ENCODE measurements at regions not wholly inside any gene's neighbourhood (a gene's known extent, or its start where the extent isn't known, plus 50 kb on each side); places are given as distances from the start of the nearest gene placed in this dataset.
A peak's percentile ranks its signal among the peaks of the same experiment; 100 is the strongest.

GRCh38 chr3:13266005-13266404 lies 154.1 kb downstream of the NUP210 start:
- DNase-seq (ENCODE audit: insufficient read length, low spot score) (no peak), FAIRE-seq (no peak)

GRCh38 chr3:13265507-13265906 lies 154.6 kb downstream of the NUP210 start:
- DNase-seq (ENCODE audit: insufficient read length, low spot score) (no peak), FAIRE-seq (no peak)

GRCh38 chr3:13265016-13265415 lies 155.1 kb downstream of the NUP210 start:
- no peak for DNase-seq (ENCODE audit: insufficient read length, low spot score)
- peak; percentile 33 for FAIRE-seq

GRCh38 chr3:13264468-13264795 lies 155.7 kb downstream of the NUP210 start:
- FAIRE-seq, result no peak
- DNase-seq (ENCODE audit: insufficient read length, low spot score), result no peak

GRCh38 chr3:13263770-13264467 lies 156.2 kb downstream of the NUP210 start:
- FAIRE-seq (no peak), DNase-seq (ENCODE audit: insufficient read length, low spot score) (no peak)

- DNase-seq (ENCODE audit: insufficient read length, low spot score), result no peak
- FAIRE-seq, result peak; percentile 59
These were observed 157.5 kb downstream of the NUP210 start for GRCh38 chr3:13262493-13263211.

GRCh38 chr3:13261892-13262291 lies 158.2 kb downstream of the NUP210 start:
- DNase-seq (ENCODE audit: insufficient read length, low spot score) (no peak), FAIRE-seq (no peak)

- FAIRE-seq, result no peak
These were observed 158.9 kb downstream of the NUP210 start for GRCh38 chr3:13261104-13261830.

GRCh38 chr3:13260259-13261103 lies 159.6 kb downstream of the NUP210 start:
- DNase-seq (ENCODE audit: insufficient read length, low spot score), result no peak
- no peak for FAIRE-seq

More at GRCh38 chr3:13261104-13261830, 158.9 kb downstream of the NUP210 start:
- no peak for DNase-seq (ENCODE audit: insufficient read length, low spot score)

- no peak for FAIRE-seq
- DNase-seq (ENCODE audit: insufficient read length, low spot score), result no peak
These were observed 160.3 kb downstream of the NUP210 start for GRCh38 chr3:13259831-13260230.

GRCh38 chr3:13258986-13259514 lies 161.1 kb downstream of the NUP210 start:
- FAIRE-seq (no peak), DNase-seq (ENCODE audit: insufficient read length, low spot score) (no peak)

- DNase-seq (ENCODE audit: insufficient read length, low spot score) (no peak), FAIRE-seq (no peak)
These were observed 161.8 kb downstream of the NUP210 start for GRCh38 chr3:13258280-13258679.

GRCh38 chr3:13257666-13258065 lies 162.5 kb downstream of the NUP210 start:
- no peak for DNase-seq (ENCODE audit: insufficient read length, low spot score)
- no peak for FAIRE-seq

GRCh38 chr3:13256845-13257244 lies 163.3 kb downstream of the NUP210 start:
- FAIRE-seq (no peak), DNase-seq (ENCODE audit: insufficient read length, low spot score) (no peak)

GRCh38 chr3:13254028-13254951 lies 165.8 kb downstream of the NUP210 start:
- FAIRE-seq, result no peak
- no peak for DNase-seq (ENCODE audit: insufficient read length, low spot score)

GRCh38 chr3:13253208-13253937 lies 166.7 kb downstream of the NUP210 start:
- DNase-seq (ENCODE audit: insufficient read length, low spot score) (no peak), FAIRE-seq (no peak)

GRCh38 chr3:13252207-13252606 lies 167.9 kb downstream of the NUP210 start:
- FAIRE-seq (no peak), DNase-seq (ENCODE audit: insufficient read length, low spot score) (no peak)

- FAIRE-seq (no peak), DNase-seq (ENCODE audit: insufficient read length, low spot score) (no peak)
These were observed 168.8 kb downstream of the NUP210 start for GRCh38 chr3:13251166-13251903.

Data from HTR-8/SVneo (cell line).